ENCODE measurements at regions not wholly inside any gene's neighbourhood (a gene's known extent, or its start where the extent isn't known, plus 50 kb on each side); places are given as distances from the start of the nearest gene placed in this dataset.

DNA sequence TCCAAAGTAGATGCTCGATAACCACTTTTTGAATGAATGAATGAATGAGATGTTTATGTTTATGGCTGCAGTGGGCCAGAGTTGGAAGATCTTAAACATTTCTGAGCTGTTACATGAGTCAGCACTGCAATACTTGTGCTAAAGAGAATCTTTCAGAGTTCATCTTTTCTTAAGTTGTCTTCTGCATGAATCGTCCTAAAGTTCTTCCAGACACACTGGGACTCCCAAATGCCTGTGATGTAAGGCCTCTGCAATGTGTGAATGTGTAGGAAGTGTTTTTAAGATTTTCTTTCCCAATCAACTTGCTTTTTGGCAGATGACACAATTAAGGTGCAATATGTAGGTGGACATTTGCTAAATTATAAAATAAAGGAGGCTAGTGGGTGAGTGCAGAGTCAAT, 50.3 kb upstream of the TRIM9 start:
- no peak for FAIRE-seq

- FAIRE-seq: no peak
Observed at GRCh38 chr14:51147183-51147582, 52.3 kb upstream of the TRIM9 start.

- FAIRE-seq: no peak
Observed at GRCh38 chr14:51155326-51155725, 60.4 kb upstream of the TRIM9 start.

- FAIRE-seq: peak; percentile 23
Observed at GRCh38 chr14:51157012-51157411, 62.1 kb upstream of the TRIM9 start.

DNA sequence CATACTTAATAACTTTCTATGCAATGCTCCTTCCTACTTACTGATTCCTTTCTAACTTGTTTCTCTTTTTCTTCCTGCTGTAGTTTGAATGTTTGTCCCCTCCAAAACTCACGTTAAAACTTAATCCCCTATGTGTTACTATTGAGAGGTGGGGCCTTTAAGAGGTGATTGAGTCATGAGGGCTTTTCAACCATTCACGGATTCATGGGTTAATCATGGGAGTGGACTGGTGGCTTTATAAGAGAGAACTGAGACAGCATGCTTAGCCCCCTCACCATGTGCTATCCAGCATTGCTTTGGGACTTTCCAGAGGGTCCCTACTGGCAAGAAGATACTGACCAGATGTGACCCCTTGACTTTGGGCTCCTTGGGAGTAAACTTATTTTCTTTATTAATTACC, 66.0 kb upstream of the TRIM9 start:
- no peak for FAIRE-seq

DNA sequence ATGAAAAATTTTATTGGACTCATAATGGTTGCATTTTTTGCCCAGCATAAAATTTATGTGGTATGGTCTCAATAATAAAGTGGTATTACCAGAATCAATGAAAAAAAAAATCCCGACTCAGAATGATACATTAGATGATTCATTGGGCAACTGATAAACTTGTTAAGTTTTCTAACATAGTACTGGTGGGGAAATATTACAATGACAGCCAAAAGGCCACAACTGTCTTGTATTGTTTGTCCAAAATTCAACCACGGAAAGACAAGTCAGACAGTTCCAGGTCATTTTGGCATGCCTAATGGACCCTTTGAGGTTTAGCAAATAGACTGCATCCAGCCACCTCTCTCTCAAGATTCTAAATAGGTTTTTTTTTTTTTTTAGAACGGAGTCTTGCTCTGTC, 70.5 kb upstream of the TRIM9 start:
- no peak for FAIRE-seq

DNA sequence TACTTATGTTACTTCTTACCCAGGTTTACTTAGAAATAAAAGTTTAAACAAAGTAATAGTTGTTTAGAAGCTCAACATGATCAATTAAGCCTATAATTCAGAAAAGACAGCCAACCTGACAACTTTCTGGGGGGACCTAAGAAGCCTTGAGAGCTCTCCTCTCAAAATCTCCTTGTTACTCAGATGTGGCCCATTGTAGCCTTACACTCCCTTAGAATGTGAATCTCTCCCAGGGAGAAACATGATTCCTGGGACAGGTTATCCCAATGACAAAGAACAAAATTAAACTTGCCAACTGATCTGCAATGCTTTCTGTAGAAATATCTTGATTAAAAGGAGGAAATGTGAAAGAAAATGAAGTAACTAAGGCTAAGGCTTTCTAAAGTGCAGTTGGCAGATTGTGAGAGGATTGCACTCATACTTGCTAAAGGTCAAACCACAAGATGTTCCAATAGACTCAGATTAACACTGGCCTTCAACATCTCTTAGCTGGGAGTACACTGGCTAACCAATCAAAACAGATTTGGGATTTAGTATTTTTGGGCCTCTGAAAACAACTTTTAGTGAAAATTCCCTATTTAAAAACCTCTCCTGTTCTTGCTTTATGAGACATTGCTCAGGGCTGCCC, 72.3 kb upstream of the TMX1 start:
- FAIRE-seq: no peak

GRCh38 chr14:51168215-51168613, 71.8 kb upstream of the TMX1 start:
- FAIRE-seq: no peak

DNA sequence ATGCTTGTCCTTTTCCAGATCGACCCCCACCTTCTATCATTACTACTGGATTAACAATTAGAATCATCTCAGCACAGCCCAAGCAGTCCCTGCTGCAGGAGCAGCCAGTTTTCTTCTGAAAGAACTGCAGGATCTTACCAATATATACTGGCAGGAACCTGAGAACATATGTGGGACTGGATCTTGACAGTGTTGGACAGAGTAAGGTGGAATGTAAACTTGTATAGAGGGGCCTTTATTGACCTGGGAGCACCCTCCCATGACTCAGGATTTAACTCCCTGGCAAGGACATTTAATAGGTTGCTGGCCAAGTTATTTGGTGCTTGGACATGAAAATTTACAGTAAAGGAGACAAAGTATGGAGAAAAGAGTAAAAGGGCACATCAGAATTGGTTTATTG, 66.2 kb upstream of the TMX1 start:
- no peak for FAIRE-seq

DNA sequence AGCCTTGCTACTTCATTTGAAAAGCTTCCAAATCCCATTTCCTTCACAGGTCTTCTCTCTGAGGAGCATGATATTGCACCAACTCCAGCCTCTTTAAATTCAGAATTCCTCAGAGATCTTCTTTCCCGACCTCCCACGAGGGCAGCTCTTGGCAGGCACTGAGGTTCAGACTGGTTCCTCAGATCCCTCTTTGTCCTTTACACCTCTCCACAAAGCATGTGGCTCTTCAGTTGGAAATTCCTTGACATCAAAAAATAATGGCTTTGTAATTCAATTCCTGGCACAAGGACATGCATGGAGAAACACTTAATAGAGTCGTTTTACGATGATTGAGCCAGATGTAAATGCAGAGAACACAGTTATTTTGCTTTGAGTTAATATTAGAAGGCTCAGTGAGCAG, 63.2 kb upstream of the TMX1 start:
- FAIRE-seq: no peak

DNA sequence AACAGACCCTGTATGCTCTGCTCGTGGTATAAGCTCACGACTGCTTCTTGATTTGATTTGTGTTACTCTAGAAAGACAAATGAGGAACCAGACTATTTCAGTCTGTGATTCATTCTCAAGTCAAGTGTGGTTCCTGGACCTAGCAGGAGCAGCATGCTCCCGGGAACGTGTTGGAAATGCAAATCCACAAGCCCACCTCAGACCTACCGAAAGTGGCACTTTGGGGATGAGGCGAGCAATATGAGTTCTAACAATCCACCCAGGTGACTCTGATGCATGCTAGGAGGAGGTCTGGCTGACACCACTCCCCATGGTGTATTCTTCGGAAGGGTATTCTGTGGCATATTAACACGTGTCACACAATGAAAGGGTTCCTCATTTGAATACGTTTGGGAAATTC, 59.5 kb upstream of the TMX1 start:
- FAIRE-seq: no peak

DNA sequence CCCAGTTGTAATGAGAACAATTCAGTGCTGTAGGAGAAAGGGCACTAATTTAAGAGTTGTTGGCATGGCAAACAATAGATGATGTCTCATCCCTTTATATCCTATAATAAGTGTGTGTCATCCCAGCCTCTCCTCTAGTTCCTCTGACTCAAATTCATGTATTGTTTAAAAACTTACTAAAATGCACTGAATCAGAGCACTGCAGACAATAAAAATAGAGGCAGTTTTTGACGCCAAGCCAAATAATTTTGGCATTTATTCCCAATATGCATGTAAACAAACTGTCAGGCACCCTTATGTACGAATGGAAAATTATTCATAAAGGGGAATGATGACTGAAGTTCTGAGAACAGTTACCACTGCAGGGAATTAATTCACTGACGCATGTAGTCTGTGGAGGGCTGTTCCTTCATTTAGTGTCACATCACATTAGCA, 57.9 kb upstream of the TMX1 start:
- FAIRE-seq: no peak

- no peak for FAIRE-seq
Observed at GRCh38 chr14:51185180-51185579, 54.9 kb upstream of the TMX1 start.

DNA sequence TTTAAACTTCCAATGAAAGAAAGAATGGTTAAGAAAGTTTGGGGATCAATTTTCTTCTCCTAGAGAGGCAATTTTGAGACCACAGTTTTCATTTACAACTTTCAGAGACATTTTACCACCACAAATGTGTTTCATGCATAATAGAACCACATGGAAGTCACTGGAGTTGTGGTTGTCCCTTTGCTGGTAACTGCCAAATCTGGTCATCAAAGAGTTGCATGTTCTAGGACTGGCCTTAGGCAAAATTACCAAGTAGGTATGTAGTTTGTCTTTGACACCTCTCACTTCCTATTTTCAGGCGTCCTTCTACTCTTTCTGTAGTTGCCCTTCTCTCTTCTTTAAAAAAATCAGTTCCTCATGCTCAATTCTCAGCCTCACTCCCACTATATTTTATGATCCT, 54.3 kb upstream of the TMX1 start:
- FAIRE-seq: no peak

DNA sequence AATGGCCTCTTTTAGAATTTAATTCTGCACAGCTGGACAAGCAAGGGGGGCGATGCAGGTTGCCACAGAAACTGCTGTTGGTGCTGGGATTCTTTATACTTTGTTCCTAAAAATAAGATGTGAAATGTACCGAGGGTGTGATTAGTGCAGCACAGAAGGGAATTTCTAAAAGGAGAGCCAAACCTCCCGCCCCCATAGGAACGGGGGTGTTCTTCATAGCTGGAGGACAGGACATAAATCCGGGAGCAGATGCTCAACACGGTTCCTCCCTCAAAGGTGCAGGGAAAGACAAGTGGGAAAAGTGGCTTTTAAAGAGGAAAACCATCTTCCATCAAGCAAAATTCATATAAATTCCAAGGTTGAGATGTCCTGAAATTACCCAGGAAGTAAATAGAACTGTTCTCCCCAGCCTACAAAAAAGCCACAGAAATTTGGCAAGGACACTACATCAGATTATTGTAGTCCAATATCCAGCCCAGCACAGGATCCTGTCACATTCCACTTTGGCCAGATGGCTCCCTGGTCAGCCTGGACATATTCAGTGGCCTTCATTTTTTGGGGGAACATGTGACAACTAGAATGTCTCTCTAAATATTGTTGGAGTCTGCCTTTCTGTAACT, 51.4 kb upstream of the TMX1 start:
- FAIRE-seq: no peak

DNA sequence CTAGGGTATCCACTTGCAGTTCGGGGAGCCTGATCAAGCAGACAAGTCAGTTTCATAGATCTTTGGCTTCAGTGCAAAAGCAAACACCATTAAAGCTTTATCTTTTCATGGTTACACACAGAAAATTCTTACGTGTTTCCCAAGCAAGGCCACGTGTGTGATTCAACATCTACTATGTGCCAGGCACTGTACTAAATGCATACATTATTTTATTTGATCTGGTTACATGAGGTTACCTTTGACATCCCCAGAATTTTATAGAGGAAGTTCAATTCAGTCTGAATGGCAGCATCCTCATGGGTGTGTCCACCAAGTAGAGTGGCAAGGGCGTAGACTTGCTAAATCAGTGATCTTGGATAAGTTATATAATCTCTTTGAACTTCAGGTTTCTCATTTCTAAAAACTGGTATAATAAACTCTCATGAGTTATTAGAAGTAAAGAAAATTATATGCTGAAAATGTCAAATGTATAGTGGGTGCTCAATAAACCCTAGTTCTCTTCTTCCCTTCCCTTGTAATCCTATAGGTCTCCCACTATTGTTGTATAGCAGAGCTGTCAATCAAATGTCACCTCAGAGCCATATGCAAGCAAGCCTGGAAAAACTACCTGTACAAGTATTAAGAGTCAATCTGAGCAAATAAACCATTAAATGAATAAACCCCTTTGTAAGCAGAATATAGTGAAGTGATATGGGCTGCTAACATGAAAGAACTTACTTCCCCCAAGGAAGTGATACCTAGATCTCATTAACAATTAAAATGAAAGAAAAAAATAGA, 50.3 kb upstream of the TMX1 start:
- FAIRE-seq: no peak

Measured in A204.1 (cell line).